ENCODE measurements at regions not wholly inside any gene's neighbourhood (a gene's known extent, or its start where the extent isn't known, plus 50 kb on each side); places are given as distances from the start of the nearest gene placed in this dataset.
A peak's percentile ranks its signal among the peaks of the same experiment; 100 is the strongest.

GRCh38 chr6:15953152-15953880, 175.6 kb upstream of the MYLIP start:
- no peak overlapping the region for H3K27ac ChIP-seq
- no peak for TF ChIP-seq CTCF (conservative IDR thresholded peaks at IDR 0.05)

- no peak for TF ChIP-seq CTCF (conservative IDR thresholded peaks at IDR 0.05)
- H3K27ac ChIP-seq, result no peak overlapping the region
Observed at GRCh38 chr6:15952231-15953151, 176.4 kb upstream of the MYLIP start.

GRCh38 chr6:15950962-15951569, 177.8 kb upstream of the MYLIP start:
- TF ChIP-seq CTCF (conservative IDR thresholded peaks at IDR 0.05), result no peak
- no peak overlapping the region for H3K27ac ChIP-seq

GRCh38 chr6:15949982-15950381, 178.9 kb upstream of the MYLIP start:
- no peak for TF ChIP-seq CTCF (conservative IDR thresholded peaks at IDR 0.05)
- H3K27ac ChIP-seq, result peak overlapping the region; percentile 13; the same call in 1 of the 2 replicates

GRCh38 chr6:15948930-15949900, 179.7 kb upstream of the MYLIP start:
- TF ChIP-seq CTCF (conservative IDR thresholded peaks at IDR 0.05), result no peak
- peak overlapping the region; percentile 25; the same call in 1 of the 2 replicates for H3K27ac ChIP-seq

GRCh38 chr6:15947923-15948322, 181.0 kb upstream of the MYLIP start:
- H3K27ac ChIP-seq, result no peak overlapping the region
- TF ChIP-seq CTCF (conservative IDR thresholded peaks at IDR 0.05), result no peak
